Effector memory CD4-positive, alpha-beta T cell (primary cell): ENCODE measurements at regions not wholly inside any gene's neighbourhood (a gene's known extent, or its start where the extent isn't known, plus 50 kb on each side); places are given as distances from the start of the nearest gene placed in this dataset.

Source experiments
- DNase-seq, 3 donors: peaks; one replicate each; pipeline ENCODE4 v3.0.0-alpha.2; 2020
- H3K27ac ChIP-seq: 2 replicates; pipeline ENCODE4 v1.7.0; 2013; ENCODE audit warnings: mild to moderate bottlenecking, low read length, moderate library complexity; ENCODE audit not compliant: insufficient read depth, poor library complexity, severe bottlenecking
- H3K27me3 ChIP-seq: replicated peaks from 2 replicates; pipeline ENCODE4 v1.7.0; 2013; ENCODE audit warnings: mild to moderate bottlenecking, low read length; ENCODE audit not compliant: insufficient read depth, control insufficient read depth, poor library complexity, severe bottlenecking
- H3K36me3 ChIP-seq: 2 replicates; pipeline ENCODE4 v1.7.0; 2013; ENCODE audit warnings: mild to moderate bottlenecking, low read length, moderate library complexity; ENCODE audit not compliant: control insufficient read depth, insufficient read depth
- H3K4me1 ChIP-seq: 2 replicates; pipeline ENCODE4 v1.7.0; 2013; ENCODE audit warnings: low read length, mild to moderate bottlenecking; ENCODE audit not compliant: control insufficient read depth, insufficient read depth, poor library complexity, severe bottlenecking
- H3K4me3 ChIP-seq: 2 replicates; pipeline ENCODE4 v1.7.0; 2013; ENCODE audit warnings: low read length, low read depth, mild to moderate bottlenecking; ENCODE audit not compliant: insufficient read depth, poor library complexity, severe bottlenecking
- H3K9me3 ChIP-seq: 2 replicates; pipeline ENCODE4 v1.7.0; 2013; ENCODE audit warnings: mild to moderate bottlenecking, low read length, moderate library complexity; ENCODE audit not compliant: control insufficient read depth

- no peaks in the 10 kb centered on the region for H3K27me3 ChIP-seq
- no peak for DNase-seq
- H3K27ac ChIP-seq, result no peak overlapping the region
- H3K4me3 ChIP-seq, result no peak overlapping the region
- H3K4me1 ChIP-seq, result no peaks in the 10 kb centered on the region
- H3K9me3 ChIP-seq, result peaks cover 10% of the 10 kb centered on the region
- no peaks in the 10 kb centered on the region for H3K36me3 ChIP-seq
These were observed 346.2 kb upstream of the ASIC2 start for GRCh38 chr17:33639103-33639880.

GRCh38 chr17:33640629-33641028 lies 347.5 kb upstream of the ASIC2 start:
- Histone ChIP-seq H3K27ac (no peak overlapping the region), H3K27me3 (no peaks in the 10 kb centered on the region), H3K4me3 (no peak overlapping the region), H3K9me3 (peaks cover 10% of the 10 kb centered on the region), H3K4me1 (no peaks in the 10 kb centered on the region), H3K36me3 (no peaks in the 10 kb centered on the region)
- DNase-seq, result no peak

- Histone ChIP-seq H3K27ac (no peak overlapping the region), H3K9me3 (peaks cover 9% of the 10 kb centered on the region), H3K36me3 (no peaks in the 10 kb centered on the region), H3K4me3 (no peak overlapping the region), H3K27me3 (no peaks in the 10 kb centered on the region), H3K4me1 (no peaks in the 10 kb centered on the region)
- no peak for DNase-seq
These were observed 348.9 kb upstream of the ASIC2 start for GRCh38 chr17:33642002-33642401.

- Histone ChIP-seq H3K4me3 (no peak overlapping the region), H3K27ac (no peak overlapping the region), H3K36me3 (no peaks in the 10 kb centered on the region), H3K4me1 (no peaks in the 10 kb centered on the region), H3K27me3 (no peaks in the 10 kb centered on the region), H3K9me3 (no peaks in the 10 kb centered on the region)
- DNase-seq, result no peak
These were observed 354.9 kb upstream of the ASIC2 start for GRCh38 chr17:33647956-33648355.

GRCh38 chr17:33650304-33650703 lies 357.2 kb upstream of the ASIC2 start:
- Histone ChIP-seq H3K4me1 (no peaks in the 10 kb centered on the region), H3K27ac (no peak overlapping the region), H3K9me3 (no peaks in the 10 kb centered on the region), H3K4me3 (no peak overlapping the region), H3K36me3 (no peaks in the 10 kb centered on the region), H3K27me3 (no peaks in the 10 kb centered on the region)
- DNase-seq, result no peak

GRCh38 chr17:33651686-33652085 lies 358.6 kb upstream of the ASIC2 start:
- Histone ChIP-seq H3K9me3 (no peaks in the 10 kb centered on the region), H3K4me3 (no peak overlapping the region), H3K4me1 (no peaks in the 10 kb centered on the region), H3K27me3 (no peaks in the 10 kb centered on the region), H3K36me3 (no peaks in the 10 kb centered on the region), H3K27ac (no peak overlapping the region)
- no peak for DNase-seq

- no peak overlapping the region for H3K4me3 ChIP-seq
- no peak overlapping the region for H3K27ac ChIP-seq
- DNase-seq, result no peak
- H3K36me3 ChIP-seq, result no peaks in the 10 kb centered on the region
- no peaks in the 10 kb centered on the region for H3K9me3 ChIP-seq
- H3K4me1 ChIP-seq, result no peaks in the 10 kb centered on the region
- H3K27me3 ChIP-seq, result no peaks in the 10 kb centered on the region
These were observed 359.8 kb upstream of the ASIC2 start for GRCh38 chr17:33652731-33653398.

GRCh38 chr17:33653399-33653788 lies 360.3 kb upstream of the ASIC2 start:
- no peak overlapping the region for H3K27ac ChIP-seq
- no peak overlapping the region for H3K4me3 ChIP-seq
- no peaks in the 10 kb centered on the region for H3K27me3 ChIP-seq
- H3K36me3 ChIP-seq, result no peaks in the 10 kb centered on the region
- no peaks in the 10 kb centered on the region for H3K9me3 ChIP-seq
- no peaks in the 10 kb centered on the region for H3K4me1 ChIP-seq
- no peak for DNase-seq

GRCh38 chr17:33657181-33657580 lies 364.1 kb upstream of the ASIC2 start:
- DNase-seq, result no peak
- Histone ChIP-seq H3K27ac (no peak overlapping the region), H3K27me3 (no peaks in the 10 kb centered on the region), H3K4me3 (no peak overlapping the region), H3K36me3 (no peaks in the 10 kb centered on the region), H3K4me1 (no peaks in the 10 kb centered on the region), H3K9me3 (no peaks in the 10 kb centered on the region)

- H3K27ac ChIP-seq, result no peak overlapping the region
- no peak for DNase-seq
- H3K4me3 ChIP-seq, result no peak overlapping the region
- H3K27me3 ChIP-seq, result no peaks in the 10 kb centered on the region
- H3K9me3 ChIP-seq, result no peaks in the 10 kb centered on the region
- H3K36me3 ChIP-seq, result no peaks in the 10 kb centered on the region
- no peaks in the 10 kb centered on the region for H3K4me1 ChIP-seq
These were observed 368.9 kb upstream of the ASIC2 start for GRCh38 chr17:33661975-33662374.
